GM12892 (cell line): ENCODE measurements at regions not wholly inside any gene's neighbourhood (a gene's known extent, or its start where the extent isn't known, plus 50 kb on each side); places are given as distances from the start of the nearest gene placed in this dataset.

Source experiments
- POLR2A ChIP-seq: IDR thresholded peaks from 2 replicates; pipeline ENCODE4 v1.6.1; 2011; ENCODE audit warnings: low read depth, low read length, control low read depth
- POLR2AphosphoS5 ChIP-seq: IDR thresholded peaks from 2 replicates; pipeline ENCODE4 v1.6.1; 2011; ENCODE audit warnings: low read depth, low read length, control low read depth
- TAF1 ChIP-seq: IDR thresholded peaks from 2 replicates; pipeline ENCODE4 v1.6.1; 2011; ENCODE audit warnings: low read depth, mild to moderate bottlenecking, control low read depth, low read length, borderline replicate concordance

DNA sequence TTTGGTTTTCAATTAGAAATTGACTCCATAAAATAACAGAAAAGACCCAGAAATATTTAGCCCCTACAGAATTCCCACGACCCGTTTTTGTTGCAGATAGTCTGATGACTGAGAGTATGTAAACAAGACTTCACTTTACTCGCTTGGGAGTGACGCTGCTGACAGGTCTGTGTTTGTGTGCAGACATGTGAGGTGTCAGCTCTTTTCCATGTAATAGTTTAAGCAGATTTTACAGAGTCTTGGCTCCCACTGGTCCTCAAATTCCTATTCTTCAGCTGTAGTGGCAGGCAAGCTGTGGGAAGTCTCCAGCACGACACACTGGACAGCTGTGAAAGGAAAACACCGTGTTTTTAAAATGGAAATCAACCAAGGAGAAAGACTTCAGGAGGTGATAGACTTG lies 455.7 kb downstream of the GABRG1 start:
- no peak for TF ChIP-seq POLR2A
- TF ChIP-seq TAF1 = no peak
- no peak for TF ChIP-seq POLR2AphosphoS5
